GM23338 (cell line): ENCODE measurements at regions not wholly inside any gene's neighbourhood (a gene's known extent, or its start where the extent isn't known, plus 50 kb on each side); places are given as distances from the start of the nearest gene placed in this dataset.

Experiments used
- ATAC-seq: fragments of 200-7000 bp; cut with Tn5 transposase; 3 replicates; pipeline ENCODE4 v1.9.1; 2020
- DNase-seq: peaks from one replicate; pipeline ENCODE4 v3.0.0-alpha.2; 2015; ENCODE audit warnings: low spot score
- H2AFZ ChIP-seq: fragments of 200-600 bp; sonication (generic); 2 replicates; pipeline ENCODE4 v1.8.0; 2016; ENCODE audit warnings: antibody characterized with exemption, mild to moderate bottlenecking, moderate library complexity
- H3F3A ChIP-seq: fragments of 200-600 bp; sonication (generic); replicated peaks from 2 replicates; pipeline ENCODE4 v1.8.0; 2017; ENCODE audit warnings: antibody characterized with exemption, mixed run types, low read depth
- H3K27ac ChIP-seq: fragments of 200-600 bp; sonication (generic); 2 replicates; pipeline ENCODE4 v1.6.1; 2016; ENCODE audit warnings: low read depth
- H3K27me3 ChIP-seq: fragments of 200-600 bp; sonication (generic); 2 replicates; pipeline ENCODE4 v1.8.0; 2016; ENCODE audit warnings: mild to moderate bottlenecking, mixed run types, moderate library complexity; ENCODE audit not compliant: insufficient read depth
- H3K36me3 ChIP-seq: fragments of 200-600 bp; sonication (generic); 2 replicates; pipeline ENCODE4 v1.8.0; 2016; ENCODE audit warnings: mild to moderate bottlenecking; ENCODE audit not compliant: insufficient read depth
- H3K4me1 ChIP-seq: fragments of 200-600 bp; sonication (generic); 2 replicates; pipeline ENCODE4 v1.8.0; 2016; ENCODE audit warnings: mild to moderate bottlenecking, moderate library complexity; ENCODE audit not compliant: insufficient read depth
- H3K4me2 ChIP-seq: fragments of 200-600 bp; sonication (generic); 2 replicates; pipeline ENCODE4 v1.7.1; 2017; ENCODE audit warnings: mixed run types
- H3K4me3 ChIP-seq: fragments of 200-600 bp; sonication (generic); 2 replicates; pipeline ENCODE4 v1.6.1; 2016; ENCODE audit warnings: mixed run types
- H3K79me2 ChIP-seq: fragments of 200-600 bp; sonication (generic); replicated peaks from 2 replicates; pipeline ENCODE4 v1.8.0; 2017; ENCODE audit warnings: mild to moderate bottlenecking; ENCODE audit not compliant: insufficient read depth
- H3K9me2 ChIP-seq: fragments of 200-600 bp; sonication (generic); 2 replicates; pipeline ENCODE4 v1.8.0; 2017; ENCODE audit not compliant: insufficient read depth
- H4K20me1 ChIP-seq: fragments of 200-600 bp; sonication (generic); replicated peaks from 2 replicates; pipeline ENCODE4 v1.8.0; 2017; ENCODE audit warnings: mild to moderate bottlenecking; ENCODE audit not compliant: insufficient read depth
- H3K27ac Mint-ChIP-seq: 2 replicates; pipeline ENCODE4 v1.8.0; 2020; ENCODE audit warnings: inconsistent platforms, mild to moderate bottlenecking, moderate library complexity, mixed read lengths
- H3K27me3 Mint-ChIP-seq: 3 replicates; pipeline ENCODE4 v1.8.0; 2022; ENCODE audit warnings: low read depth, mild to moderate bottlenecking, moderate library complexity, mixed read lengths, inconsistent platforms; ENCODE audit not compliant: insufficient read depth, poor library complexity
- H3K36me3 Mint-ChIP-seq: 3 replicates; pipeline ENCODE4 v1.8.0; 2021; ENCODE audit warnings: low read depth, mild to moderate bottlenecking, inconsistent platforms, moderate library complexity, mixed read lengths
- H3K4me1 Mint-ChIP-seq: 3 replicates; pipeline ENCODE4 v1.8.0; 2020; ENCODE audit warnings: mild to moderate bottlenecking, inconsistent platforms, mixed read lengths
- H3K4me3 Mint-ChIP-seq: 3 replicates; pipeline ENCODE4 v1.8.0; 2021; ENCODE audit warnings: moderate library complexity, mild to moderate bottlenecking, inconsistent platforms, mixed read lengths
- H3K9me3 Mint-ChIP-seq: 3 replicates; pipeline ENCODE4 v1.8.0; 2020; ENCODE audit warnings: moderate library complexity, mild to moderate bottlenecking, inconsistent platforms, mixed read lengths
- CREB1 ChIP-seq: fragments of 250-450 bp; sonication (Bioruptor Pico); IDR thresholded peaks from 2 replicates; pipeline ENCODE4 v1.5.0; 2020; ENCODE audit warnings: low read depth, mild to moderate bottlenecking, moderate library complexity
- EZH2 ChIP-seq: fragments of 200-600 bp; sonication (generic); IDR thresholded peaks from one replicate; pipeline ENCODE4 v1.8.0; 2017; ENCODE audit warnings: antibody characterized with exemption, mild to moderate bottlenecking, low read depth; ENCODE audit not compliant: unreplicated experiment
- JUNB ChIP-seq: IDR thresholded peaks from one replicate; pipeline ENCODE4 v1.6.1; 2016; ENCODE audit warnings: antibody characterized with exemption; ENCODE audit not compliant: unreplicated experiment
- POLR2AphosphoS5 ChIP-seq: IDR thresholded peaks from 2 replicates; pipeline ENCODE4 v1.6.1; 2016; ENCODE audit warnings: antibody characterized with exemption, low read depth
- ZNF114 ChIP-seq: fragments of 250-450 bp; sonication (Bioruptor Pico); IDR thresholded peaks from 2 replicates; pipeline ENCODE4 v1.5.0; 2020; ENCODE audit warnings: mild to moderate bottlenecking, moderate library complexity
- ZNF331 ChIP-seq: fragments of 250-450 bp; sonication (Bioruptor Pico); IDR thresholded peaks from 2 replicates; pipeline ENCODE4 v1.5.0; 2020; ENCODE audit warnings: low read depth, mild to moderate bottlenecking, moderate library complexity
- TF ChIP-seq, protein P1 (sequence below): IDR thresholded peaks from 2 replicates; pipeline ENCODE4 v1.6.1; 2016; ENCODE audit warnings: antibody characterized with exemption
- TF ChIP-seq, protein P2 (sequence below), 2 experiments: fragments of 200-600 bp in 1 of 2; sonication (generic) in 1 of 2; conservative IDR thresholded peaks; 2 replicates each; pipeline versions ENCODE4 v1.5.1 to v1.6.1; 2016 to 2017; ENCODE audit warnings: antibody characterized with exemption in 2 of 2, low read depth in 2 of 2, mild to moderate bottlenecking in 2 of 2, moderate library complexity in 1 of 2
- TF ChIP-seq, protein P3 (sequence below): IDR thresholded peaks from one replicate; pipeline ENCODE4 v1.6.1; 2018; ENCODE audit warnings: antibody characterized with exemption; ENCODE audit not compliant: unreplicated experiment

DNA sequence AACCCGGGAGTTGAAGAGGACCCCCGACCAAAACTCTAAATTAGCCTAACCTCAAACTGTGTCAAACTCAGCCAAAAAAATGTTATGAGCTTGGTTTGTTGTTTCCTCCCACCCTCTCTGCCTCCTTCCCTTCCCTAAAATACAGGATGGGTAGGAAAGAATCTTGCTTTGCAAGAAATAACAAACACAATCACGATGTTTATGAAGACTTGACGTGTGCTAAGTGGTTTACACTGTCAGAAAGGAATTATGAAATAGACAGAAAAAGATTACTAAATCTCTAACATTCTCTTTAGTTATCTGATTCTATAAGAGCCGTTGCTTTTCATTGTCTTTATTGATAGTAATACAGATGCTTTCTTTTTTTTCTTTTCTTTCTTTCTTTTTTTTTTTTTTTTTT, 285.1 kb downstream of the BMP7 start:
- H3K27ac Mint-ChIP-seq = no peak overlapping the region
- H3K4me1 ChIP-seq = no peaks in the 10 kb centered on the region
- DNase-seq (no peak), ATAC-seq (no peak)
- no peak for TF ChIP-seq EZH2
- TF ChIP-seq, protein P1, sequence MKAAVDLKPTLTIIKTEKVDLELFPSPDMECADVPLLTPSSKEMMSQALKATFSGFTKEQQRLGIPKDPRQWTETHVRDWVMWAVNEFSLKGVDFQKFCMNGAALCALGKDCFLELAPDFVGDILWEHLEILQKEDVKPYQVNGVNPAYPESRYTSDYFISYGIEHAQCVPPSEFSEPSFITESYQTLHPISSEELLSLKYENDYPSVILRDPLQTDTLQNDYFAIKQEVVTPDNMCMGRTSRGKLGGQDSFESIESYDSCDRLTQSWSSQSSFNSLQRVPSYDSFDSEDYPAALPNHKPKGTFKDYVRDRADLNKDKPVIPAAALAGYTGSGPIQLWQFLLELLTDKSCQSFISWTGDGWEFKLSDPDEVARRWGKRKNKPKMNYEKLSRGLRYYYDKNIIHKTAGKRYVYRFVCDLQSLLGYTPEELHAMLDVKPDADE = no peak
- no peak overlapping the region for H3K27ac ChIP-seq
- H3K9me3 Mint-ChIP-seq = peaks cover 12% of the 10 kb centered on the region
- H3F3A ChIP-seq = no peaks in the 10 kb centered on the region
- no peaks in the 10 kb centered on the region for H4K20me1 ChIP-seq
- H3K36me3 Mint-ChIP-seq = no peaks in the 10 kb centered on the region
- H3K4me3 Mint-ChIP-seq = no peak overlapping the region
- H3K27me3 Mint-ChIP-seq = peaks cover 5% of the 10 kb centered on the region
- no peaks in the 10 kb centered on the region; the same call in 1 of the 2 replicates for H3K9me2 ChIP-seq
- no peaks in the 10 kb centered on the region for H3K36me3 ChIP-seq
- H3K27me3 ChIP-seq = no peaks in the 10 kb centered on the region
- H3K79me2 ChIP-seq = no peaks in the 10 kb centered on the region
- H3K4me2 ChIP-seq = no peak overlapping the region
- no peaks in the 10 kb centered on the region for H3K4me1 Mint-ChIP-seq
- no peak overlapping the region for H3K4me3 ChIP-seq
- peak overlapping the region; percentile 56; the same call in 1 of the 2 replicates for H2AFZ ChIP-seq

GRCh38 chr20:56983813-56984212, 282.6 kb downstream of the BMP7 start:
- no peak overlapping the region for H3K4me3 ChIP-seq
- H3K9me2 ChIP-seq = no peaks in the 10 kb centered on the region; the same call in 1 of the 2 replicates
- Mint-ChIP-seq H3K4me1 (peaks cover 4% of the 10 kb centered on the region; the same call in 2 of the 3 replicates), H3K9me3 (peaks cover 16% of the 10 kb centered on the region), H3K27ac (no peak overlapping the region), H3K36me3 (no peaks in the 10 kb centered on the region), H3K4me3 (no peak overlapping the region), H3K27me3 (peaks cover 2% of the 10 kb centered on the region)
- no peak for DNase-seq
- no peaks in the 10 kb centered on the region for H3K27me3 ChIP-seq
- H3F3A ChIP-seq = no peaks in the 10 kb centered on the region
- H4K20me1 ChIP-seq = no peaks in the 10 kb centered on the region
- H3K27ac ChIP-seq = no peak overlapping the region
- no peaks in the 10 kb centered on the region for H3K36me3 ChIP-seq
- no peak for TF ChIP-seq EZH2
- TF ChIP-seq ZNF331 (CRISPR knock-in tag) = no peak
- TF ChIP-seq, protein P2, sequence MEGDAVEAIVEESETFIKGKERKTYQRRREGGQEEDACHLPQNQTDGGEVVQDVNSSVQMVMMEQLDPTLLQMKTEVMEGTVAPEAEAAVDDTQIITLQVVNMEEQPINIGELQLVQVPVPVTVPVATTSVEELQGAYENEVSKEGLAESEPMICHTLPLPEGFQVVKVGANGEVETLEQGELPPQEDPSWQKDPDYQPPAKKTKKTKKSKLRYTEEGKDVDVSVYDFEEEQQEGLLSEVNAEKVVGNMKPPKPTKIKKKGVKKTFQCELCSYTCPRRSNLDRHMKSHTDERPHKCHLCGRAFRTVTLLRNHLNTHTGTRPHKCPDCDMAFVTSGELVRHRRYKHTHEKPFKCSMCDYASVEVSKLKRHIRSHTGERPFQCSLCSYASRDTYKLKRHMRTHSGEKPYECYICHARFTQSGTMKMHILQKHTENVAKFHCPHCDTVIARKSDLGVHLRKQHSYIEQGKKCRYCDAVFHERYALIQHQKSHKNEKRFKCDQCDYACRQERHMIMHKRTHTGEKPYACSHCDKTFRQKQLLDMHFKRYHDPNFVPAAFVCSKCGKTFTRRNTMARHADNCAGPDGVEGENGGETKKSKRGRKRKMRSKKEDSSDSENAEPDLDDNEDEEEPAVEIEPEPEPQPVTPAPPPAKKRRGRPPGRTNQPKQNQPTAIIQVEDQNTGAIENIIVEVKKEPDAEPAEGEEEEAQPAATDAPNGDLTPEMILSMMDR (conservative IDR thresholded peaks at IDR 0.05; ENCODE audit: low read depth in 2 of 2) = peak in 1 of 2 experiments; percentile 48; a peak in 2 of 4 replicates
- no peak overlapping the region for H3K4me2 ChIP-seq
- H2AFZ ChIP-seq = no peak overlapping the region
- ATAC-seq = no peak
- H3K4me1 ChIP-seq = no peaks in the 10 kb centered on the region
- H3K79me2 ChIP-seq = no peaks in the 10 kb centered on the region

DNA sequence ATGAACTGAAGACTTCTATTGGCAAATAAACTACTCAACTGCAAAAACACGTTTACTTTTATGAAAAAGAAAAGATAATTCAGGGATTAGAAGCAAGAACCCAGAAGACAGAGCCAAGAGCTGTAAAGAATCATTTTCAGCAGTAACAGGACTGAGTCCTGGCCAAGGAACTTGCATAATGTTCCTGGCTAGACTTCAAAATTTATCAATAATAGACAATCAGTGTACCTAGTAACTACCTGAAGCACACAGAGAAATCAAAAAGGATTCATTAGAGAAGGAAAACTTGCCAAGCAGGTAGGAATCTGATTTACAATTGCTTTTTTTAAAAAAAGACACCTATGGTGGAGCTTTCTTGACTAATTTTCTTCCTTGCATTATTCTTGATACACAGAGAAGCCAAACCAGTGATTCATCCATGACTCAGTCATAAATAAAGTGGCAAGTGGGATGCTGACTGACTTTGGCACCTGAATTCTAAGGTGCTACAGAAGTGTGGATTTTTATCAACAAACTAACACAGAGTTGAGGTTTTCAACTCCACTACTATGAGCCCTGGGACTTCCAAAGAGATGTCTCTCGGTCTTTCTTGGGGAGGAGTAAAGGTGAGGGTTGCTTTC, 281.3 kb downstream of the BMP7 start:
- no peaks in the 10 kb centered on the region for H4K20me1 ChIP-seq
- H3K4me2 ChIP-seq = no peak overlapping the region
- no peaks in the 10 kb centered on the region for H3K36me3 Mint-ChIP-seq
- H3K4me1 Mint-ChIP-seq = peaks cover 4% of the 10 kb centered on the region; the same call in 2 of the 3 replicates
- no peak overlapping the region for H2AFZ ChIP-seq
- H3K4me3 Mint-ChIP-seq = no peak overlapping the region
- no peak overlapping the region for H3K27ac Mint-ChIP-seq
- H3K9me3 Mint-ChIP-seq = peaks cover 16% of the 10 kb centered on the region
- no peaks in the 10 kb centered on the region for H3K36me3 ChIP-seq
- no peak overlapping the region for H3K27ac ChIP-seq
- DNase-seq = no peak
- peaks cover 2% of the 10 kb centered on the region for H3K27me3 Mint-ChIP-seq
- no peaks in the 10 kb centered on the region for H3K79me2 ChIP-seq
- H3F3A ChIP-seq = no peaks in the 10 kb centered on the region
- H3K27me3 ChIP-seq = no peaks in the 10 kb centered on the region
- H3K4me3 ChIP-seq = no peak overlapping the region
- ATAC-seq = no peak
- no peaks in the 10 kb centered on the region; the same call in 1 of the 2 replicates for H3K9me2 ChIP-seq
- H3K4me1 ChIP-seq = no peaks in the 10 kb centered on the region
- TF ChIP-seq POLR2AphosphoS5 = no peak
- TF ChIP-seq, protein P2 (conservative IDR thresholded peaks at IDR 0.05; ENCODE audit: low read depth in 2 of 2) = no peak
- TF ChIP-seq JUNB = no peak
- no peak for TF ChIP-seq ZNF114 (CRISPR knock-in tag)
- no peak for TF ChIP-seq CREB1
- no peak for TF ChIP-seq EZH2
- TF ChIP-seq, protein P3, sequence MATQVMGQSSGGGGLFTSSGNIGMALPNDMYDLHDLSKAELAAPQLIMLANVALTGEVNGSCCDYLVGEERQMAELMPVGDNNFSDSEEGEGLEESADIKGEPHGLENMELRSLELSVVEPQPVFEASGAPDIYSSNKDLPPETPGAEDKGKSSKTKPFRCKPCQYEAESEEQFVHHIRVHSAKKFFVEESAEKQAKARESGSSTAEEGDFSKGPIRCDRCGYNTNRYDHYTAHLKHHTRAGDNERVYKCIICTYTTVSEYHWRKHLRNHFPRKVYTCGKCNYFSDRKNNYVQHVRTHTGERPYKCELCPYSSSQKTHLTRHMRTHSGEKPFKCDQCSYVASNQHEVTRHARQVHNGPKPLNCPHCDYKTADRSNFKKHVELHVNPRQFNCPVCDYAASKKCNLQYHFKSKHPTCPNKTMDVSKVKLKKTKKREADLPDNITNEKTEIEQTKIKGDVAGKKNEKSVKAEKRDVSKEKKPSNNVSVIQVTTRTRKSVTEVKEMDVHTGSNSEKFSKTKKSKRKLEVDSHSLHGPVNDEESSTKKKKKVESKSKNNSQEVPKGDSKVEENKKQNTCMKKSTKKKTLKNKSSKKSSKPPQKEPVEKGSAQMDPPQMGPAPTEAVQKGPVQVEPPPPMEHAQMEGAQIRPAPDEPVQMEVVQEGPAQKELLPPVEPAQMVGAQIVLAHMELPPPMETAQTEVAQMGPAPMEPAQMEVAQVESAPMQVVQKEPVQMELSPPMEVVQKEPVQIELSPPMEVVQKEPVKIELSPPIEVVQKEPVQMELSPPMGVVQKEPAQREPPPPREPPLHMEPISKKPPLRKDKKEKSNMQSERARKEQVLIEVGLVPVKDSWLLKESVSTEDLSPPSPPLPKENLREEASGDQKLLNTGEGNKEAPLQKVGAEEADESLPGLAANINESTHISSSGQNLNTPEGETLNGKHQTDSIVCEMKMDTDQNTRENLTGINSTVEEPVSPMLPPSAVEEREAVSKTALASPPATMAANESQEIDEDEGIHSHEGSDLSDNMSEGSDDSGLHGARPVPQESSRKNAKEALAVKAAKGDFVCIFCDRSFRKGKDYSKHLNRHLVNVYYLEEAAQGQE = no peak
